GM12891 (cell line): ENCODE measurements at regions not wholly inside any gene's neighbourhood (a gene's known extent, or its start where the extent isn't known, plus 50 kb on each side); places are given as distances from the start of the nearest gene placed in this dataset.
"Not testable (repeated sequence)": the region's sequence is repeated elsewhere in the genome, so short reads cannot be mapped to it uniquely, and the experiment has no call there.

Experiments used
- PAX5 ChIP-seq: IDR thresholded peaks from 2 replicates; pipeline ENCODE4 v1.6.1; 2011; ENCODE audit warnings: low read length, moderate library complexity, mild to moderate bottlenecking; ENCODE audit not compliant: insufficient read depth, severe bottlenecking
- POLR2A ChIP-seq: IDR thresholded peaks from 2 replicates; pipeline ENCODE4 v1.6.1; 2011; ENCODE audit warnings: low read depth, low read length, control low read depth
- POLR2AphosphoS5 ChIP-seq: IDR thresholded peaks from 2 replicates; pipeline ENCODE4 v1.6.1; 2011; ENCODE audit warnings: low read depth, low read length, control low read depth
- TAF1 ChIP-seq: IDR thresholded peaks from 2 replicates; pipeline ENCODE4 v1.6.1; 2011; ENCODE audit warnings: low read depth, low read length, control low read depth

DNA sequence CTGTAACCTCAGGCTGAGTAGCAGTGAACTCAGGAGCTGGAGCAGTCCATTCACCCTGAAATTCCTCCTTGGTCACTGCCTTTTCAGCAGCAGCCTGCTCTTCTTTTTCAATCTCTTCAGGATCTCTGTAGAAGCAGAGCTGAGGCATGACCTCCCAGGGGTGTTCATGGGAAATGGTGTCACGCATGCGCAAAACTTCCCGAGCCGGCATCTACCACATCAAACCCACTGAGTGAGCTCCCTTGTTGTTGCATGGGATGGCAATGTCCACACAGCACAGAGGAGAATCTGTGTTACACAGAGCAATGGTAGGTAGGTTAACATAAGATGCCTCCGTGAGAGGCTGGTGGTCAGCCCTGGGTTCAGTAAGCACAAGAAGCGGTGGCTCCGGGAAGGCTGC is 355.8 kb upstream of the PSMD7 start:
- TF ChIP-seq POLR2A, POLR2AphosphoS5, PAX5, TAF1: not testable (repeated sequence)
